Thymus (tissue), 11 donors: ENCODE measurements at regions not wholly inside any gene's neighbourhood (a gene's known extent, or its start where the extent isn't known, plus 50 kb on each side); places are given as distances from the start of the nearest gene placed in this dataset.
"Not testable (repeated sequence)": the region's sequence is repeated elsewhere in the genome, so short reads cannot be mapped to it uniquely, and the experiment has no call there.

Experiments used
- DNase-seq, 9 donors: peaks; one replicate each; pipeline ENCODE4 v3.0.0-alpha.2; 2013; ENCODE audit warnings: low spot score in 9 of 9, low read depth in 6 of 9, missing footprints in 1 of 9
- H3K27ac ChIP-seq, 2 donors: one replicate each; pipeline ENCODE4 v1.5.1; 2013; ENCODE audit warnings: control low read depth in 1 of 2, low read depth in 1 of 2, low read length in 1 of 2, mild to moderate bottlenecking in 1 of 2, moderate library complexity in 1 of 2
- H3K27me3 ChIP-seq, 2 donors: one replicate each; pipeline ENCODE4 v1.5.1; 2013; ENCODE audit warnings: low read length in 1 of 2; ENCODE audit not compliant: control insufficient read depth in 2 of 2, insufficient read depth in 1 of 2
- H3K36me3 ChIP-seq, 2 donors: one replicate each; pipeline ENCODE4 v1.5.1; 2013; ENCODE audit warnings: low read length in 1 of 2, mild to moderate bottlenecking in 1 of 2, moderate library complexity in 1 of 2; ENCODE audit not compliant: control insufficient read depth in 2 of 2, insufficient read depth in 2 of 2
- H3K4me1 ChIP-seq, 2 donors: one replicate each; pipeline ENCODE4 v1.5.1; 2013; ENCODE audit warnings: low read length in 2 of 2; ENCODE audit not compliant: control insufficient read depth in 2 of 2, insufficient read depth in 2 of 2
- H3K4me3 ChIP-seq, 2 donors: one replicate each; pipeline ENCODE4 v1.5.1; 2013; ENCODE audit warnings: low read length in 2 of 2, control low read depth in 1 of 2, mild to moderate bottlenecking in 1 of 2
- H3K9me3 ChIP-seq, 2 donors: one replicate each; pipeline ENCODE4 v1.5.1; 2013; ENCODE audit warnings: low read length in 1 of 2, mild to moderate bottlenecking in 1 of 2; ENCODE audit not compliant: control insufficient read depth in 2 of 2, insufficient read depth in 1 of 2
- WGBS: extraction: QIAGEN DNeasy Blood & Tissue Kit; methylation state at CpG from one replicate; pipeline ENCODE4 v1.1.7; 2013; 5-methylcytosine and 5-hydroxymethylcytosine counted together
- donor health status: healthy.

- H3K36me3 ChIP-seq = no peaks in the 10 kb centered on the region
These were observed 58.8 kb downstream of the UQCRFS1 start for GRCh38 chr19:29154163-29154562.

GRCh38 chr19:29145756-29146155 lies 67.2 kb downstream of the UQCRFS1 start:
- Histone ChIP-seq H3K4me3 (no peak overlapping the region), H3K9me3 (peaks cover under 1 to 2% of the 10 kb centered on the region in 2 donors), H3K4me1 (no peaks in the 10 kb centered on the region), H3K36me3 (no peaks in the 10 kb centered on the region), H3K27ac (no peak overlapping the region), H3K27me3 (no peaks in the 10 kb centered on the region)
- WGBS = 60% methylated on average over 4 of the region's 4 CpGs
- no peak for DNase-seq

More at GRCh38 chr19:29154163-29154562, 58.8 kb downstream of the UQCRFS1 start:
- Histone ChIP-seq H3K4me3 (no peak overlapping the region), H3K4me1 (no peaks in the 10 kb centered on the region), H3K9me3 (no peaks in the 10 kb centered on the region), H3K27me3 (no peaks in the 10 kb centered on the region), H3K27ac (no peak overlapping the region)
- no peak for DNase-seq
- WGBS = 95% methylated on average over 3 of the region's 3 CpGs

GRCh38 chr19:29143183-29143582 lies 69.8 kb downstream of the UQCRFS1 start:
- no peak for DNase-seq
- no peak overlapping the region for H3K4me3 ChIP-seq
- H3K36me3 ChIP-seq = no peaks in the 10 kb centered on the region
- no peaks in the 10 kb centered on the region for H3K4me1 ChIP-seq
- H3K27me3 ChIP-seq = no peaks in the 10 kb centered on the region
- WGBS = 86% methylated on average over 4 of the region's 4 CpGs
- no peak overlapping the region for H3K27ac ChIP-seq
- peaks cover 3 to 18% of the 10 kb centered on the region in 2 donors for H3K9me3 ChIP-seq

- Histone ChIP-seq H3K9me3 (peaks cover 3 to 18% of the 10 kb centered on the region in 2 donors), H3K36me3 (no peaks in the 10 kb centered on the region), H3K27ac (no peak overlapping the region), H3K4me1 (no peaks in the 10 kb centered on the region), H3K4me3 (no peak overlapping the region), H3K27me3 (no peaks in the 10 kb centered on the region)
- DNase-seq = no peak
These were observed 73.7 kb downstream of the UQCRFS1 start for GRCh38 chr19:29139227-29139626.

- DNase-seq, H3K36me3 ChIP-seq, H3K27ac ChIP-seq, H3K4me1 ChIP-seq, H3K27me3 ChIP-seq, H3K4me3 ChIP-seq: not testable (repeated sequence)
- WGBS = 83% methylated on average over 3 of the region's 3 CpGs
- H3K9me3 ChIP-seq = peaks cover 3 to 18% of the 10 kb centered on the region in 2 donors
These were observed 74.7 kb downstream of the UQCRFS1 start for GRCh38 chr19:29138206-29138605.

- WGBS = 60% methylated on average over 2 of the region's 2 CpGs
- Histone ChIP-seq H3K27me3 (no peaks in the 10 kb centered on the region), H3K36me3 (no peaks in the 10 kb centered on the region), H3K4me3 (no peak overlapping the region), H3K9me3 (no peaks in the 10 kb centered on the region), H3K4me1 (no peaks in the 10 kb centered on the region), H3K27ac (no peak overlapping the region)
- DNase-seq = no peak
These were observed 81.5 kb downstream of the UQCRFS1 start for GRCh38 chr19:29131456-29131855.

- WGBS = 90% methylated on average over 13 of the region's 13 CpGs
- H3K4me1 ChIP-seq = no peaks in the 10 kb centered on the region
- H3K9me3 ChIP-seq = peaks cover 0 to 1% of the 10 kb centered on the region in 2 donors
- H3K36me3 ChIP-seq = no peaks in the 10 kb centered on the region
- H3K4me3 ChIP-seq = no peak overlapping the region
- no peaks in the 10 kb centered on the region for H3K27me3 ChIP-seq
- no peak for DNase-seq
- H3K27ac ChIP-seq = no peak overlapping the region
These were observed 83.8 kb downstream of the UQCRFS1 start for GRCh38 chr19:29129148-29129547.

- H3K27ac ChIP-seq = no peak overlapping the region
- no peak for DNase-seq
- H3K36me3 ChIP-seq = no peaks in the 10 kb centered on the region
- no peak overlapping the region for H3K4me3 ChIP-seq
- peaks cover 0 to 3% of the 10 kb centered on the region in 2 donors for H3K9me3 ChIP-seq
- no peaks in the 10 kb centered on the region for H3K4me1 ChIP-seq
- 99% methylated on average over 8 of the region's 8 CpGs for WGBS
- H3K27me3 ChIP-seq = no peaks in the 10 kb centered on the region
These were observed 84.7 kb downstream of the UQCRFS1 start for GRCh38 chr19:29128203-29128602.

- Histone ChIP-seq H3K27ac (no peak overlapping the region), H3K36me3 (no peaks in the 10 kb centered on the region), H3K27me3 (no peaks in the 10 kb centered on the region), H3K4me3 (no peak overlapping the region), H3K4me1 (no peaks in the 10 kb centered on the region), H3K9me3 (peaks cover 0 to 6% of the 10 kb centered on the region in 2 donors)
- WGBS = 80% methylated on average over 5 of the region's 5 CpGs
- no peak for DNase-seq
These were observed 90.8 kb downstream of the UQCRFS1 start for GRCh38 chr19:29122185-29122584.

GRCh38 chr19:29121684-29122083 lies 91.3 kb downstream of the UQCRFS1 start:
- peaks cover 0 to 6% of the 10 kb centered on the region in 2 donors for H3K9me3 ChIP-seq
- WGBS = 52% methylated on average over 3 of the region's 3 CpGs
- no peaks in the 10 kb centered on the region for H3K36me3 ChIP-seq
- no peak overlapping the region for H3K4me3 ChIP-seq
- DNase-seq = no peak
- no peaks in the 10 kb centered on the region for H3K27me3 ChIP-seq
- H3K4me1 ChIP-seq = no peaks in the 10 kb centered on the region
- no peak overlapping the region for H3K27ac ChIP-seq
